ENCODE measurements at regions not wholly inside any gene's neighbourhood (a gene's known extent, or its start where the extent isn't known, plus 50 kb on each side); places are given as distances from the start of the nearest gene placed in this dataset.
"Not testable (repeated sequence)": the region's sequence is repeated elsewhere in the genome, so short reads cannot be mapped to it uniquely, and the experiment has no call there.

GRCh38 chr10:71080381-71081228, 131.8 kb upstream of the UNC5B start:
- no peak for DNase-seq (ENCODE audit: extremely low read depth, low read depth, low spot score)

GRCh38 chr10:71081229-71081560, 131.2 kb upstream of the UNC5B start:
- no peak for DNase-seq (ENCODE audit: extremely low read depth, low read depth, low spot score)

- no peak for DNase-seq (ENCODE audit: extremely low read depth, low read depth, low spot score)
These were observed 130.5 kb upstream of the UNC5B start for GRCh38 chr10:71081912-71082311.

GRCh38 chr10:71082960-71083715, 129.2 kb upstream of the UNC5B start:
- no peak for DNase-seq (ENCODE audit: extremely low read depth, low read depth, low spot score)

GRCh38 chr10:71083716-71083975, 128.7 kb upstream of the UNC5B start:
- DNase-seq (ENCODE audit: extremely low read depth, low read depth, low spot score): no peak

- DNase-seq (ENCODE audit: extremely low read depth, low read depth, low spot score): no peak
These were observed 128.1 kb upstream of the UNC5B start for GRCh38 chr10:71084061-71084817.

GRCh38 chr10:71084818-71085126, 127.6 kb upstream of the UNC5B start:
- DNase-seq (ENCODE audit: extremely low read depth, low read depth, low spot score): no peak

- DNase-seq (ENCODE audit: extremely low read depth, low read depth, low spot score): no peak
These were observed 126.5 kb upstream of the UNC5B start for GRCh38 chr10:71085689-71086438.

GRCh38 chr10:71086439-71087080, 125.8 kb upstream of the UNC5B start:
- no peak for DNase-seq (ENCODE audit: extremely low read depth, low read depth, low spot score)

GRCh38 chr10:71087622-71088021, 124.7 kb upstream of the UNC5B start:
- DNase-seq (ENCODE audit: extremely low read depth, low read depth, low spot score): no peak

GRCh38 chr10:71088054-71088453, 124.3 kb upstream of the UNC5B start:
- DNase-seq (ENCODE audit: extremely low read depth, low read depth, low spot score): no peak

GRCh38 chr10:71088578-71088977, 123.8 kb upstream of the UNC5B start:
- DNase-seq (ENCODE audit: extremely low read depth, low read depth, low spot score): not testable (repeated sequence)

- DNase-seq (ENCODE audit: extremely low read depth, low read depth, low spot score): no peak
These were observed 123.2 kb upstream of the UNC5B start for GRCh38 chr10:71089162-71089561.

GRCh38 chr10:71090330-71090729, 122.0 kb upstream of the UNC5B start:
- no peak for DNase-seq (ENCODE audit: extremely low read depth, low read depth, low spot score)

GRCh38 chr10:71090801-71091200, 121.6 kb upstream of the UNC5B start:
- no peak for DNase-seq (ENCODE audit: extremely low read depth, low read depth, low spot score)

- DNase-seq (ENCODE audit: extremely low read depth, low read depth, low spot score): no peak
These were observed 119.5 kb upstream of the UNC5B start for GRCh38 chr10:71092812-71093401.

- no peak for DNase-seq (ENCODE audit: extremely low read depth, low read depth, low spot score)
These were observed 118.8 kb upstream of the UNC5B start for GRCh38 chr10:71093531-71093930.

GRCh38 chr10:71094712-71095390, 117.5 kb upstream of the UNC5B start:
- no peak for DNase-seq (ENCODE audit: extremely low read depth, low read depth, low spot score)

GRCh38 chr10:71099731-71100361, 112.5 kb upstream of the UNC5B start:
- no peak for DNase-seq (ENCODE audit: extremely low read depth, low read depth, low spot score)
